Caco-2 (cell line): ENCODE measurements at regions not wholly inside any gene's neighbourhood (a gene's known extent, or its start where the extent isn't known, plus 50 kb on each side); places are given as distances from the start of the nearest gene placed in this dataset.
A peak's percentile ranks its signal among the peaks of the same experiment; 100 is the strongest.

Source experiments
- BruUV-seq: library from RNA; stranded (reverse); fragments of 400-500 nt; replicated peaks from 2 replicates; lab custom pipeline; 2021; lab: Mats Ljungman, UMichigan
- CTCF ChIA-PET: fragments of 300-600 bp; sonication (Branson Sonifier 250); formaldehyde crosslinking; loops from one replicate; lab custom pipeline; 2022; ENCODE audit warnings: antibody characterized with exemption; lab: Charles Lee
- POLR2A ChIA-PET: fragments of 300-600 bp; sonication (Branson Sonifier 250); formaldehyde crosslinking; loops from one replicate; lab custom pipeline; 2022; ENCODE audit warnings: antibody characterized with exemption; lab: Charles Lee
- DNase-seq, 2 experiments: peaks; one replicate each; pipeline versions ENCODE4 v3.0.0 to v3.0.0-alpha.2; 2020 to 2022
- H3K27me3 ChIP-seq: replicated peaks from 2 replicates; pipeline ENCODE4 v1.6.0; 2011; ENCODE audit warnings: low read length; ENCODE audit not compliant: control insufficient read depth, insufficient read depth
- H3K36me3 ChIP-seq: 2 replicates; pipeline ENCODE4 v1.5.1; 2011; ENCODE audit warnings: low read length; ENCODE audit not compliant: control insufficient read depth, insufficient read depth
- H3K4me1 ChIP-seq: fragments of 250-450 bp; sonication (Bioruptor Pico); 2 replicates; pipeline ENCODE4 v1.5.1; 2020; ENCODE audit warnings: mild to moderate bottlenecking
- H3K4me3 ChIP-seq: 2 replicates; pipeline ENCODE4 v1.5.1; 2011; ENCODE audit warnings: low read depth, mild to moderate bottlenecking, control low read depth, low read length
- H3K9me3 ChIP-seq: fragments of 250-450 bp; sonication (Bioruptor Pico); 2 replicates; pipeline ENCODE4 v1.5.1; 2020; ENCODE audit warnings: mild to moderate bottlenecking, moderate library complexity
- H3K27ac Mint-ChIP-seq: one replicate; pipeline ENCODE4 v1.8.0; 2022; ENCODE audit warnings: mixed read lengths; ENCODE audit not compliant: unreplicated experiment
- H3K27me3 Mint-ChIP-seq: one replicate; pipeline ENCODE4 v1.8.0; 2022; ENCODE audit warnings: mixed read lengths; ENCODE audit not compliant: insufficient read depth, unreplicated experiment
- H3K36me3 Mint-ChIP-seq: one replicate; pipeline ENCODE4 v1.8.0; 2022; ENCODE audit warnings: mild to moderate bottlenecking, mixed read lengths; ENCODE audit not compliant: insufficient read depth, unreplicated experiment
- H3K4me1 Mint-ChIP-seq: one replicate; pipeline ENCODE4 v1.8.0; 2022; ENCODE audit warnings: low read depth, mixed read lengths; ENCODE audit not compliant: unreplicated experiment
- H3K4me3 Mint-ChIP-seq: one replicate; pipeline ENCODE4 v1.8.0; 2022; ENCODE audit warnings: mild to moderate bottlenecking, moderate library complexity, mixed read lengths; ENCODE audit not compliant: unreplicated experiment
- H3K9me3 Mint-ChIP-seq: one replicate; pipeline ENCODE4 v1.8.0; 2022; ENCODE audit warnings: mixed read lengths; ENCODE audit not compliant: unreplicated experiment
- intact Hi-C: fragments of 100-400 bp; cut with micrococcal nuclease; formaldehyde crosslinking; loops from one replicate; pipeline ENCODE4 v1.10.0; 2022; ENCODE audit not compliant: unreplicated experiment
- TF ChIP-seq, protein P1 (sequence below), 2 experiments: fragments of 200-600 bp in 1 of 2; IDR thresholded peaks; 1 replicate in 1 of 2; 2 replicates in 1 of 2; pipeline versions ENCODE4 v1.5.1 to v1.8.0; 2011 to 2022; ENCODE audit warnings: antibody characterized with exemption in 1 of 2, control low read depth in 1 of 2, inconsistent platforms in 1 of 2, low read depth in 1 of 2, low read length in 1 of 2, mild to moderate bottlenecking in 1 of 2, moderate library complexity in 1 of 2; ENCODE audit not compliant: insufficient read depth in 1 of 2, severe bottlenecking in 1 of 2, unreplicated experiment in 1 of 2

- Mint-ChIP-seq H3K4me3 (no peak overlapping the region), H3K4me1 (peaks cover 30% of the 10 kb centered on the region), H3K27me3 (no peaks in the 10 kb centered on the region), H3K9me3 (peaks cover 10% of the 10 kb centered on the region), H3K36me3 (peaks cover 5% of the 10 kb centered on the region), H3K27ac (no peak overlapping the region)
- TF ChIP-seq, protein P1, sequence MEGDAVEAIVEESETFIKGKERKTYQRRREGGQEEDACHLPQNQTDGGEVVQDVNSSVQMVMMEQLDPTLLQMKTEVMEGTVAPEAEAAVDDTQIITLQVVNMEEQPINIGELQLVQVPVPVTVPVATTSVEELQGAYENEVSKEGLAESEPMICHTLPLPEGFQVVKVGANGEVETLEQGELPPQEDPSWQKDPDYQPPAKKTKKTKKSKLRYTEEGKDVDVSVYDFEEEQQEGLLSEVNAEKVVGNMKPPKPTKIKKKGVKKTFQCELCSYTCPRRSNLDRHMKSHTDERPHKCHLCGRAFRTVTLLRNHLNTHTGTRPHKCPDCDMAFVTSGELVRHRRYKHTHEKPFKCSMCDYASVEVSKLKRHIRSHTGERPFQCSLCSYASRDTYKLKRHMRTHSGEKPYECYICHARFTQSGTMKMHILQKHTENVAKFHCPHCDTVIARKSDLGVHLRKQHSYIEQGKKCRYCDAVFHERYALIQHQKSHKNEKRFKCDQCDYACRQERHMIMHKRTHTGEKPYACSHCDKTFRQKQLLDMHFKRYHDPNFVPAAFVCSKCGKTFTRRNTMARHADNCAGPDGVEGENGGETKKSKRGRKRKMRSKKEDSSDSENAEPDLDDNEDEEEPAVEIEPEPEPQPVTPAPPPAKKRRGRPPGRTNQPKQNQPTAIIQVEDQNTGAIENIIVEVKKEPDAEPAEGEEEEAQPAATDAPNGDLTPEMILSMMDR (IDR thresholded peaks at IDR 0.05; ENCODE audit: insufficient read depth in 1 of 2, low read depth in 1 of 2, low read length in 1 of 2, severe bottlenecking in 1 of 2, unreplicated experiment in 1 of 2) = no peak
- DNase-seq = no peak
- Histone ChIP-seq H3K4me1 (peaks cover 15% of the 10 kb centered on the region), H3K27me3 (no peaks in the 10 kb centered on the region), H3K4me3 (no peak overlapping the region), H3K36me3 (no peaks in the 10 kb centered on the region), H3K9me3 (no peaks in the 10 kb centered on the region)
- intact Hi-C loops = no loop called here
- ChIA-PET CTCF (no interaction called here), POLR2A (no interaction called here)
- BruUV-seq = no TSS peak
These were observed 125.6 kb upstream of the MARCKS start for GRCh38 chr6:113731541-113731940.

DNA sequence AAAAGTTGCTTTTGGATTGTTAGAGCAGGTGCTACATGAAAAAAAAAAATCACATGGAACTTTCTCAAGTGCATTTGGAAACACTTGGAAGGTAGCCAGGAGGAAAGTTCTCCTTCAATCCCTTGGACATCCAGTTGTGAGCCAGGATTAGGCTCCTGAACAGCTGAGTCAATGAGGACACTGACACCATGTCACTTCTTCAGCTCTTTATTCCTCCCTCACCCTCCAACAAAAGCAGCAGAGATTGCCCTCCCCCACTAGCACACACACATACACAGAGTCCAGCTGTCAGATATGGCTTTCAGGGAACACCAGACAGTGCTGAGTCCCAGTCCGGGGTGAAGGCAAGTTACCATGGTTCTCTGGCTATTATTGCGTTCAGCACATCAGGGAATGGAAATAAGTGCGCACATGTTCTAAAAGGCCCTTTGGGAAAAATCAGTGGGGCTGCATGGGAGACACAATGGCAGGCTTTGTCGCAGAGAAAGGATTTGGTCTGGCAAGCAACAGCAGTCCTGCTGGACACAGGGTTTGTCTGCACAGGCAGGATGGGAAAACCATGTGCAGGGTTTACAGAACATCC is 124.7 kb upstream of the MARCKS start:
- POLR2A ChIA-PET = no interaction called here
- H3K27ac Mint-ChIP-seq = no peak overlapping the region

DNA sequence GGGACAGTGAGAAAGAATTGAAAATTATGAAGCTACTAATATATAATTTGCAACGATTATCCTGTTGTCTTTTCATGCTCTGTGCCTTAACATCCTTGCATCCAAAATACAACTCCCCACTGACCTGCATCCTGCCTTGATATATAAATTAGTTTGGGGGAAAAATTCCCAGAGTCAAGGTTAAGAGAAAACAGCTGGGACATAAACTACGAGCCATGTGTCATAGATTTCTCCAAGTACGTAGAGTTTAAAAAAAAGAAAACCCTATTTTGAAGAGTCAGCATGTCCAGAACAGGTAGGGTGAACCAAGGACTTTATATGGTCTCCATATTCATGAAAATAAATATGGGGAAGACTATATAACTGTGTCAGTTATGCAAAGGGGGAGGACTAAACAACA is 123.8 kb upstream of the MARCKS start:
- Mint-ChIP-seq H3K4me3 (no peak overlapping the region), H3K27ac (no peak overlapping the region), H3K27me3 (no peaks in the 10 kb centered on the region), H3K9me3 (peaks cover 10% of the 10 kb centered on the region), H3K36me3 (no peaks in the 10 kb centered on the region), H3K4me1 (peaks cover 12% of the 10 kb centered on the region)
- ChIA-PET POLR2A (no interaction called here), CTCF (no interaction called here)
- no peak overlapping the region for H3K4me3 ChIP-seq
- no TSS peak for BruUV-seq
- H3K36me3 ChIP-seq = no peaks in the 10 kb centered on the region
- no peak for DNase-seq
- no peaks in the 10 kb centered on the region for H3K27me3 ChIP-seq
- TF ChIP-seq, protein P1 (IDR thresholded peaks at IDR 0.05; ENCODE audit: insufficient read depth in 1 of 2, low read depth in 1 of 2, low read length in 1 of 2, severe bottlenecking in 1 of 2, unreplicated experiment in 1 of 2) = no peak
- intact Hi-C loops = no loop called here
- H3K4me1 ChIP-seq = no peaks in the 10 kb centered on the region
- H3K9me3 ChIP-seq = no peaks in the 10 kb centered on the region

More for the DNA sequence above, 124.7 kb upstream of the MARCKS start:
- Mint-ChIP-seq H3K4me1 (peaks cover 20% of the 10 kb centered on the region), H3K36me3 (peaks cover 5% of the 10 kb centered on the region), H3K4me3 (no peak overlapping the region), H3K27me3 (no peaks in the 10 kb centered on the region), H3K9me3 (peaks cover 10% of the 10 kb centered on the region)
- no peaks in the 10 kb centered on the region for H3K36me3 ChIP-seq
- TF ChIP-seq, protein P1 (IDR thresholded peaks at IDR 0.05; ENCODE audit: insufficient read depth in 1 of 2, low read depth in 1 of 2, low read length in 1 of 2, severe bottlenecking in 1 of 2, unreplicated experiment in 1 of 2) = peak in 1 of 2 experiments; percentile 27
- CTCF ChIA-PET = no interaction called here
- peak in 1 of 2 experiments; percentile 8 for DNase-seq
- H3K4me1 ChIP-seq = peaks cover 8% of the 10 kb centered on the region
- no peaks in the 10 kb centered on the region for H3K27me3 ChIP-seq
- no peaks in the 10 kb centered on the region for H3K9me3 ChIP-seq
- BruUV-seq = no TSS peak
- intact Hi-C loops = no loop called here
- H3K4me3 ChIP-seq = no peak overlapping the region
